Ascending aorta (tissue), 2 donors: ENCODE measurements at regions not wholly inside any gene's neighbourhood (a gene's known extent, or its start where the extent isn't known, plus 50 kb on each side); places are given as distances from the start of the nearest gene placed in this dataset.
A peak's percentile ranks its signal among the peaks of the same experiment; 100 is the strongest.

Source experiments
- DNase-seq, 2 donors: peaks; one replicate each; pipeline ENCODE4 v3.0.0-alpha.2; 2019; ENCODE audit warnings: low spot score in 2 of 2
- H3K27ac ChIP-seq, 2 donors: fragments of 200-600 bp; sonication (generic); one replicate each; pipeline ENCODE4 v1.5.1; 2016 to 2017; ENCODE audit warnings: mild to moderate bottlenecking in 1 of 2
- H3K27me3 ChIP-seq: fragments of 200-600 bp; sonication (generic); one replicate; pipeline ENCODE4 v1.5.1; 2017
- H3K36me3 ChIP-seq, 2 donors: fragments of 200-600 bp; sonication (generic); one replicate each; pipeline ENCODE4 v1.5.1; 2016
- H3K4me1 ChIP-seq, 2 donors: fragments of 200-600 bp; sonication (generic); one replicate each; pipeline ENCODE4 v1.5.1; 2016 to 2017; ENCODE audit warnings: mild to moderate bottlenecking in 1 of 2
- H3K4me3 ChIP-seq, 2 donors: fragments of 200-600 bp; sonication (generic); one replicate each; pipeline ENCODE4 v1.5.1; 2016 to 2017; ENCODE audit warnings: mild to moderate bottlenecking in 1 of 2
- H3K9me3 ChIP-seq, 2 donors: fragments of 200-600 bp; sonication (generic); one replicate each; pipeline ENCODE4 v1.5.1; 2016
- intact Hi-C: fragments of 100-400 bp; cut with DNase I; formaldehyde crosslinking; loops from one replicate; pipeline ENCODE4 v1.15.1; 2023
- TF ChIP-seq, protein P1 (sequence below), 3 experiments: fragments of 200-600 bp in 2 of 3; fragments of 450-650 bp in 1 of 3; sonication (generic) in 2 of 3; IDR thresholded peaks; one replicate each; pipeline ENCODE4 v1.5.1; 2016 to 2019; ENCODE audit warnings: antibody characterized with exemption in 3 of 3, mild to moderate bottlenecking in 1 of 3, moderate library complexity in 1 of 3

DNA sequence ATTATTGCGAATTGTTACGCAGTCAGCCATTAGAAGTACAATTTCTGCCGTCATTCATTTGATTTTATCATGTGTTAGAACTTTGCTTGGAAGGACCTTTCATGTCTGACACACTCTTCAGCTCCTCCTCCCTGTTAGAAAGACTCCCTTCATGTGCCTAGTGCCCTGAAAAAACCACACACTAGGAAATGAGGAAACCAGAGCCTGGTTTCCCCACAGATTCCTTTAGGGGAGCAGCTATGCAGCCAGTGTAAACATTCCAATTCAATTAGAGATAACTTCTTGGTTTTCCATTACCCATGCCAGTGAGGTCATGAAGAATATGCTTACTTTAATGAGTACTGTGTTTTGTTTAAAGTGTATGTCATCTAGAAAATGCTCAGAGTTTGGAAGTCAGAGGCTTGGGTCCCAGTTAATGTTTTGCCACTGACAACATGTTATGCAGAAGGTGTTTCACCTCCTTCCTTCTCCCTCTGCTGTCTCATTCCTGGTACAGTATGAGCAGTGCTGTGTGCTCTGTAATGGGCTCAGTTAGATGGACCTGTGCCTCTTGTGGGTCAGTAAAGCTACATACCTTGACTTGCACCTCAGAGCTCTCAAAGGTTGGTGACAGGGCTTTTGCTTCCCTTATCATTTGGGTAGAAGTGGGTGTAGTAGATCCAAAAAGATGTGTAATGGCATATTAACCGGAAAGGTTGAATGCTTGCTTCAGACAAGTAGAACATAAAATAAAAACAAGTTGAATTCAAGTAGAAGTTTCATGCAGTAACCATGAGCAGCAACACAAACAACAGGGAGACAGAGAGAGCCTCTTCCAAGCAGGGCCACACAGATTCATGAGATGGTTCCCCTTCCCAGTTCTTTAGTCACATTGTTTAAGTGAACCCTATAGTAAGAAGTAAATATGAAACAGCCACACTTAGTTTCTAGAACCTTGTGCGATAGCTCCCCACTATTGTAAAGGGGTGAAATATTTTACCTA is 52.6 kb upstream of the TNFAIP8 start:
- TF ChIP-seq, protein P1, sequence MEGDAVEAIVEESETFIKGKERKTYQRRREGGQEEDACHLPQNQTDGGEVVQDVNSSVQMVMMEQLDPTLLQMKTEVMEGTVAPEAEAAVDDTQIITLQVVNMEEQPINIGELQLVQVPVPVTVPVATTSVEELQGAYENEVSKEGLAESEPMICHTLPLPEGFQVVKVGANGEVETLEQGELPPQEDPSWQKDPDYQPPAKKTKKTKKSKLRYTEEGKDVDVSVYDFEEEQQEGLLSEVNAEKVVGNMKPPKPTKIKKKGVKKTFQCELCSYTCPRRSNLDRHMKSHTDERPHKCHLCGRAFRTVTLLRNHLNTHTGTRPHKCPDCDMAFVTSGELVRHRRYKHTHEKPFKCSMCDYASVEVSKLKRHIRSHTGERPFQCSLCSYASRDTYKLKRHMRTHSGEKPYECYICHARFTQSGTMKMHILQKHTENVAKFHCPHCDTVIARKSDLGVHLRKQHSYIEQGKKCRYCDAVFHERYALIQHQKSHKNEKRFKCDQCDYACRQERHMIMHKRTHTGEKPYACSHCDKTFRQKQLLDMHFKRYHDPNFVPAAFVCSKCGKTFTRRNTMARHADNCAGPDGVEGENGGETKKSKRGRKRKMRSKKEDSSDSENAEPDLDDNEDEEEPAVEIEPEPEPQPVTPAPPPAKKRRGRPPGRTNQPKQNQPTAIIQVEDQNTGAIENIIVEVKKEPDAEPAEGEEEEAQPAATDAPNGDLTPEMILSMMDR (IDR thresholded peaks at IDR 0.05) = no peak
- H3K27ac ChIP-seq = peak overlapping the region; percentile 44 to 78
- peaks cover 3 to 24% of the 10 kb centered on the region in 2 donors for H3K4me1 ChIP-seq
- no peak overlapping the region for H3K4me3 ChIP-seq
- H3K36me3 ChIP-seq = no peaks in the 10 kb centered on the region
- peak in 1 of 2 donors; percentile 80 for DNase-seq
- intact Hi-C loops = loop anchor here (1.0 to 2.0 kb wide), 3 partner anchors 21 to 35 kb away; no protein-coding TSS in a partner anchor
- H3K27me3 ChIP-seq = no peaks in the 10 kb centered on the region
- H3K9me3 ChIP-seq = no peaks in the 10 kb centered on the region

DNA sequence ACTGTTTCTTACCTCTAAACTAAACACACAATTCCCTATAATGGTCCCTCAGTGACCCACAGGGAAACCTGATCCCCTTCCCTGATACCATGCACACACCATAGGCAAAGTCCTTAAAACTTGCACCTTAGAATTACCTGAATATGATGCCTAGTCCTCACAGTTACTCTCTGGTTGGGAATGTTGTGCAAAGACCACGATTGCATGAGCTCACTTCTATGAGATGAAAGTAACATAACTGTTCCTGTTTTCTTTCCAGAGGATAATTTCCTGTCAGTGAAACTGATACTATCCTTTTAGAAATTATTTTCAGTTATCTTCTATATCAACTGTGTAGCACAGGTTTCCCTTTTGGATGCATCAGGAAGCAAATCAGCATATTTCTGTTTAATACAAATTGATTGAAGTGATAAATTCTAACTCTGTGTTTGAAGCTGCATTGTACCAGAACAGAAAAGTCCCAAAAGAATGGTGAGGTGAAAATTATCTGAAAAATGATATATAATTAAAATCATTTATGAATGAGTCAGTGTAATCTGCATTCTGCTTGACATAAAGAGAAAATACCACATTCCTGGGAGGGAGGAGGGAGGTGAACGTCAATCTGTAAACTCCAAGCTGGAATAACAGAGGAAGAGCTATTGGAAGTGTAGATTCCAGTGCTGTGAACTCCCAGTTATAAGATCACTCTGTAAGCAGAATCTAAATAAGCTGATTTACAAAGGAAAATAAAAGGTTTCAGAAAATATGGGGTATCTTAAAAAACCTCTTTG is 51.2 kb upstream of the TNFAIP8 start:
- intact Hi-C loops = no loop called here
- Histone ChIP-seq H3K4me1 (peaks cover 3 to 24% of the 10 kb centered on the region in 2 donors), H3K27ac (peak overlapping the region; percentile 44 to 78)

More for the DNA sequence above, 51.2 kb upstream of the TNFAIP8 start:
- H3K27me3 ChIP-seq = no peaks in the 10 kb centered on the region
- H3K36me3 ChIP-seq = no peaks in the 10 kb centered on the region
- TF ChIP-seq, protein P1 (IDR thresholded peaks at IDR 0.05) = no peak
- no peak for DNase-seq
- H3K4me3 ChIP-seq = no peak overlapping the region
- H3K9me3 ChIP-seq = no peaks in the 10 kb centered on the region
